GM21390 (cell line): ENCODE measurements at regions not wholly inside any gene's neighbourhood (a gene's known extent, or its start where the extent isn't known, plus 50 kb on each side); places are given as distances from the start of the nearest gene placed in this dataset.

ENCODE experiments used
- ATAC-seq: cut with Tn5 transposase; IDR thresholded peaks from one replicate; pipeline ENCODE4 v1.9.1; 2021; ENCODE audit not compliant: unreplicated experiment

GRCh38 chr6:47118611-47119010, 76.5 kb upstream of the ADGRF1 start:
- no peak for ATAC-seq

GRCh38 chr6:47117314-47117713, 75.2 kb upstream of the ADGRF1 start:
- ATAC-seq: no peak

GRCh38 chr6:47116606-47117005, 74.5 kb upstream of the ADGRF1 start:
- ATAC-seq: no peak

GRCh38 chr6:47116086-47116485, 74.0 kb upstream of the ADGRF1 start:
- no peak for ATAC-seq

- ATAC-seq: no peak
Measured at GRCh38 chr6:47114460-47114859, 72.3 kb upstream of the ADGRF1 start.

- ATAC-seq: no peak
Measured at GRCh38 chr6:47112317-47112716, 70.2 kb upstream of the ADGRF1 start.

- no peak for ATAC-seq
Measured at GRCh38 chr6:47111685-47112084, 69.6 kb upstream of the ADGRF1 start.

GRCh38 chr6:47109281-47109680, 67.1 kb upstream of the ADGRF1 start:
- ATAC-seq: no peak

GRCh38 chr6:47106721-47107197, 64.6 kb upstream of the ADGRF1 start:
- ATAC-seq: no peak

GRCh38 chr6:47106216-47106615, 64.1 kb upstream of the ADGRF1 start:
- ATAC-seq: no peak

- ATAC-seq: no peak
Measured at GRCh38 chr6:47105469-47106178, 63.5 kb upstream of the ADGRF1 start.

GRCh38 chr6:47103931-47104330, 61.8 kb upstream of the ADGRF1 start:
- no peak for ATAC-seq

- ATAC-seq: no peak
Measured at GRCh38 chr6:47102331-47102730, 60.2 kb upstream of the ADGRF1 start.

- ATAC-seq: no peak
Measured at GRCh38 chr6:47098570-47098993, 56.5 kb upstream of the ADGRF1 start.

GRCh38 chr6:47097092-47097945, 55.2 kb upstream of the ADGRF1 start:
- ATAC-seq: peak; percentile 94

- ATAC-seq: no peak
Measured at GRCh38 chr6:47096211-47096895, 54.2 kb upstream of the ADGRF1 start.

GRCh38 chr6:47094241-47094925, 52.3 kb upstream of the ADGRF1 start:
- ATAC-seq: no peak

GRCh38 chr6:47093169-47093568, 51.0 kb upstream of the ADGRF1 start:
- ATAC-seq: no peak

- ATAC-seq: no peak
Measured at GRCh38 chr6:47091886-47092668, 49.9 kb upstream of the ADGRF1 start.
